AG04449 (cell line): ENCODE measurements at regions not wholly inside any gene's neighbourhood (a gene's known extent, or its start where the extent isn't known, plus 50 kb on each side); places are given as distances from the start of the nearest gene placed in this dataset.

Experiments used
- CTCF ChIA-PET: fragments of 350-600 bp; formaldehyde crosslinking; extraction: SDS; loops from one replicate; lab custom pipeline; 2021; ENCODE audit warnings: antibody characterized with exemption; lab: Yijun Ruan, JAX
- POLR2A ChIA-PET: fragments of 400-600, 350-600 bp; formaldehyde crosslinking; extraction: SDS; loops from one replicate; lab custom pipeline; 2020; ENCODE audit warnings: antibody characterized with exemption, inconsistent platforms; lab: Yijun Ruan, JAX
- DNase-seq: peaks from one replicate; pipeline ENCODE4 v3.0.0-alpha.2; 2010; ENCODE audit warnings: low read depth, low spot score
- H3K4me3 ChIP-seq: 2 replicates; pipeline ENCODE4 v1.5.1; 2011; ENCODE audit warnings: low read depth, mild to moderate bottlenecking, control low read depth, low read length
- CTCF ChIP-seq: IDR thresholded peaks from one replicate; pipeline ENCODE4 v1.5.1; 2011; ENCODE audit warnings: mild to moderate bottlenecking, moderate library complexity, low read length, control low read depth, inconsistent platforms; ENCODE audit not compliant: insufficient read depth; ENCODE audit errors: missing control alignments

DNA sequence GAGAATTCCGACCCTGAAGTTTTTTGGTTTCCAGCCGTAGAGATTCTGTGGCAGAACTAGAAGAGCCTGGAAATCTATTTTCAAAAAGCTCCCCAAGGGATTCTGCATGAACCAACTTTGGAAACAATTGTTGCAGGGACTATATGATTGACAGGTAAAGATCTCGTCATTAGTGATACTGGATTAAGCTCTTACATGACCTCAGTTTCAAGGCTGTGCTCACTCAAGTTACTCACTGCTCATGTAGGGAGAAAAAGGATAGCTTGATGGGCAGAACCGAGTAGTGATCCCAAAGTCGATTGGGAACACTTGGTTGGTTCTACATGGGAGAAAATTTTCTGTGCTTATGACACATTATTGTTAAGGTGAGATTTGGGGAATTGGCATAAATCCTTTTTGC is 142.3 kb upstream of the RASGRP1 start:
- POLR2A ChIA-PET = interaction anchor here (0.8 to 1.3 kb wide), 2 partner anchors 874 to 876 kb away, joined by 4 to 8 read pairs; partner anchors contain the start of gene THBS1
- no peak for DNase-seq
- CTCF ChIA-PET = interaction anchor here (0.7 to 15.5 kb wide), 35 partner anchors 9 to 1050 kb away, joined by 3 to 227 read pairs (median 5); partner anchors contain the start of gene THBS1
- H3K4me3 ChIP-seq = no peak overlapping the region
- no peak for TF ChIP-seq CTCF

DNA sequence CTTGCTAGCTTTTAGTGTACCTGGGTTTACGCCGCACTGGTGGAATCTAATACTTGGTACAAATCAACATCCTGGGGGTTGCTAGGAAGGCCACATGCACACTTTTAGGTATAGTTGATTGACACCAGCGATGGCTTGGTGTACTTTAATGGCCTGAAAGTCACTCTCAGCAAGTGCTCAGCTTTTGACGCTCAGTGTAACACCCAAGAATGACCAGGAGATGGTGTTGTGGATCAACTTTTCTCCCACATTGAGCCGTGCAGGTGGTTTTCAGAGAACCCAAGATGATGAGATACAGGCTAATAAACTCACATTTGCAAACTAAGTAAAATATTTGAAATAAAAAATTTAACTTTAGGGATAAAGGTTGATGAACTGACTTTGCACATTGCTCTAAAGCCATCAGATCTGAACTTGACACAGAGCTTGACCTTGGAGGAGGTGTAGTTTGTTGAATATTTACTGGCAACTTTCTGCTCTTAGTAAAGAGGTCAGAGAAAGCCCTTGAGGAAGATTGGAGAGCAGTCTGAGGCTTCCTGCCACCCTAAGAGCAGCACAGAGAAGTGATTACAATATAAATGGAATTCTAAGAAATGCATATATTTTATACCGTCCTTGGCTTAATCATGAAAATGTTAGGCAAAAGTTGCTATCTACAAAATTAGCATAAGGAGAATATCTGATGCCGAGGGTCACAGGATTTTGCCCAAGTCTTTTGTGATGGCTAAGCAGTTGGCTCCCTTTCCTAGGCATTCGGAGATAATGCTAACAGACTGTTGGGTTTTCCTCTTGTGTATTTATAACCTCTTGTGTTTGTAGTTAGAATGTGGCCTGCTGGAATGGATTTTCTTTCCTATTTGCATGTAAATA is 143.4 kb upstream of the RASGRP1 start:
- TF ChIP-seq CTCF = peak; percentile 70
- CTCF ChIA-PET = interaction anchor here (0.6 to 15.5 kb wide), 51 partner anchors 10 to 1077 kb away, joined by 3 to 227 read pairs (median 3); partner anchors contain the start of gene THBS1
- POLR2A ChIA-PET = interaction anchor here (0.8 to 1.3 kb wide), 2 partner anchors 873 to 875 kb away, joined by 4 to 8 read pairs; partner anchors contain the start of gene THBS1
- H3K4me3 ChIP-seq = no peak overlapping the region
- DNase-seq = no peak

GRCh38 chr15:38708672-38709180 is 144.1 kb upstream of the RASGRP1 start:
- DNase-seq = no peak
- H3K4me3 ChIP-seq = no peak overlapping the region
- POLR2A ChIA-PET = no interaction called here
- TF ChIP-seq CTCF = no peak
- CTCF ChIA-PET = interaction anchor here (0.6 to 15.5 kb wide), 26 partner anchors 21 to 1048 kb away, joined by 3 to 227 read pairs (median 5); partner anchors contain the start of gene THBS1

- no peak for TF ChIP-seq CTCF
- H3K4me3 ChIP-seq = no peak overlapping the region
- DNase-seq = no peak
- CTCF ChIA-PET = interaction anchor here (0.6 kb wide), 1 partner anchor 144 kb away, joined by 3 read pairs; no protein-coding TSS in a partner anchor
- POLR2A ChIA-PET = no interaction called here
These were observed 144.6 kb upstream of the RASGRP1 start for GRCh38 chr15:38709196-38709595.

DNA sequence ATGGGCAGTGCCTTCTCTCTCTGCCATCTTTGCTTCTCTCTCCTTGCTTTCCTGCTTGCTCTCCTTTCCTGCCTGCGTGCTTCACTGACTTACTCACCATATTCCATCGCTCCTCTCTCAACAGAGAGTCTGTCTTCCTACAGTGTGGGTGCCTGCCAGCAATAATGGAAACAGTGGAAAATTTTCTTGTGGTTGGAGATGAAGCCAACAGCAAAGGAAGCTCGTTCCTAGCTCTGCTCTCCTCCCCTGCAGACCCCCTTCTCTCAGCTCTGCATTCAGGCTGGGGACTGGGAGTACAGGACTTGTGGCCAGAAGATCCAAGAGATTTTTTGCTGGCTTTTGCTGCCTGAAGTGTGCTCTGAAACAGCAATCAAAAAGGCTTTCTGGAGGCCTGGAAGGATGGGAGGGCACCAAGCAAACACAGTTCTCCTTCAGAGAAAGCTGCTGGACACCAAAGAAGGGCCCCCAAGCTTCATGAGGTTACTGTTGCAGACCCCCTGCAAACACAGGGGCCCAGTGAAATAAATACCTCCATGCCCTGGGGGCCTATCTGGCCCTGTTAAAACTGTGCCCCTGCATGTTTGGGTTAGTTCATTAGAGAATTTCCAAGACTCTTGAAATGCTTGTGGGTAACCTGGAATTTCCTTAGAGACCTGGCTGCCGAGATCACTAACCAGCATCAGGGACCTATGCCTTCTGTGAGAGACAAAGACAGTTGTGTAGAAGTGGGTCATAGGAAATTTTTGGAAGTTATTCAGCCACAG is 149.9 kb upstream of the RASGRP1 start:
- peak; percentile 99 for DNase-seq
- CTCF ChIA-PET = interaction anchor here (0.6 to 4.1 kb wide), 11 partner anchors 8 to 584 kb away, joined by 3 to 27 read pairs (median 4); no protein-coding TSS in a partner anchor
- POLR2A ChIA-PET = interaction anchor here (0.6 to 2.3 kb wide), 13 partner anchors 32 to 1068 kb away, joined by 3 to 13 read pairs (median 3); partner anchors contain the start of gene THBS1

More for the DNA sequence above, 149.9 kb upstream of the RASGRP1 start:
- no peak overlapping the region for H3K4me3 ChIP-seq
- no peak for TF ChIP-seq CTCF
